G401.6 (cell line): ENCODE measurements at regions not wholly inside any gene's neighbourhood (a gene's known extent, or its start where the extent isn't known, plus 50 kb on each side); places are given as distances from the start of the nearest gene placed in this dataset.

Experiments used
- FAIRE-seq: peaks from 2 replicates; lab custom pipeline; 2012; peaks lifted over from hg19 to GRCh38; lab: Jason Lieb, UNC

DNA sequence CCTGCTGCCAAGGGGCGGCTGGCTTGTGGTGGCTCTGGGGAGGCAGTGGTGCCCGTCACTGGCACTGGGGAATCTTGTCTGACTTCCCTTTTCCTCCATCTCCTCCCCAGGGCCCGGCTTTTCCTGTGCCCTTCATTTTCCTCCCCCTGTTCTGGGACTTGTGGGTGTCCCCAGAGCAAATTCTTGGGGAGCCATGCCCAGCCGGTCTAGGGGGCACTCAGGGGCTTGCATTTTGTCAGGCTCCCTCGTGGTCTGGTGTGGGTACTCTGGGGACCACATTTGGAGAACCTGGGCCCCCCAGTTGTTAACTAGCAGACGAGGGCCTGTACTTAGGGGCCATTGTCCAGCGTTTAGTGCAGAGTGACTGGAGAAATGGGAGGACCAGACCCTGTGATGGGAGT, 105.2 kb upstream of the IER5L start:
- FAIRE-seq: no peak

- FAIRE-seq: no peak
These were observed 104.7 kb upstream of the IER5L start for GRCh38 chr9:129282731-129283211.

- no peak for FAIRE-seq
These were observed 104.2 kb upstream of the IER5L start for GRCh38 chr9:129282272-129282671.

DNA sequence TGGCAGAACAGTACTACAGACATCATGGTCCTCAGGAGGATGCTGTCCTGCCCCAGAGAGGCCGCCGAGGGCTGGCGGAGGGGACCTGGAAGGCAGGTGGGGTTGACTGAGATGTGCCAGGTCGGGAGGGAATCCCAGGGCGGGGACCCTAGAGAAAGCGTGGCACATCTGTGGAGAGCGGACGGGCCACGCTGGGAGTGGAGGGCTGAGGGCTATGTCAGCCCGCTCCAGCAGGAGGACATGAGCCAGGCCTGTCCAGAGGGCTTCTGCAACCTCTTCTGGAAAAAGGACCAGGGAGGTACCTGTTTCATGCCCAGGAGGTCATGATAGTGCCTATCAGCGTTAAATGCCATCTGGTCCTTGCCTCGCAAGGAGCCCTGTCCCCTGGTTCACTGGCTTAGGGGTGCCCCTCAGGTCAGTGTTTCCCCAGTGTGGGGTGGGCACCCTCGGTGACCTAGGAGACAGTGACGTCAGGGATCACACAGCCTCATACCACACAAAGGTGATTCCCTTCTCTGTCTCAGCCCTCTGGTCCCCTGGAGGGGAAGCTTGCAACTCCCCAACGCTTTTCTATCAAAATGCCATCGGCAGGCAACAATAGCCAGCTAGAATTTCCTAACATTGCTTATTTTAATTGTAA, 103.6 kb upstream of the IER5L start:
- no peak for FAIRE-seq

DNA sequence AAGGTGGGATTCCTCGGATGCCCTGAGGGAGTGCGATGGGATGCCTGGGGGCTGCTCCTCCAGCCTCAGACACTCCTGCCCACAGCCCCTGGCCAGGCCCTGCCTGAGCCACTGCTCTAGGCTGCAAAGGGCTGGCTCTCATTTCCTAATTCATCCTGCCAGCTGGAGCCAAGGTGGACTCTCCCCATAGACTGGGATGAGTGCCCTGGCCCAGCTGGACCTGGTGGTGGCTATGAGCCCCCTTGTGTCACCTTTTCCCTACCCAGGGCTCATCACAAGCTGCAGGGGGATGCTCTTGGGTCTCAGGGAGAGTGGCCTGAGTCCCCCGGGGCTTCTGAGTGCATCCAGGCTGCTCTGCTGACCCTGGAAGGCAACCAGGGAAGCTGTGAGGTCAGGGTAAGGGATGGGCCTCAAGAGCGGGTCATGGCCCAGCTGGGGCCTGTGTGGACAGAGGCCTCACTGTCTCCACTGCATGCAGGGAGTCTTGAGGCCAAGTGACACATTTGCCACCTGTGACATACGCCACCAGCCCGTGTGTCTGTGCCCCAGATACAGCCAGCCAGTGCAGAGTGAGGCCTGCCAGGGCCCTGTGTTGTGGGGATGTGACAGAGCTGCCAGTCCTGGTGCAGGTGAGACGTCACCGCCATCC, 102.7 kb upstream of the IER5L start:
- FAIRE-seq: no peak

DNA sequence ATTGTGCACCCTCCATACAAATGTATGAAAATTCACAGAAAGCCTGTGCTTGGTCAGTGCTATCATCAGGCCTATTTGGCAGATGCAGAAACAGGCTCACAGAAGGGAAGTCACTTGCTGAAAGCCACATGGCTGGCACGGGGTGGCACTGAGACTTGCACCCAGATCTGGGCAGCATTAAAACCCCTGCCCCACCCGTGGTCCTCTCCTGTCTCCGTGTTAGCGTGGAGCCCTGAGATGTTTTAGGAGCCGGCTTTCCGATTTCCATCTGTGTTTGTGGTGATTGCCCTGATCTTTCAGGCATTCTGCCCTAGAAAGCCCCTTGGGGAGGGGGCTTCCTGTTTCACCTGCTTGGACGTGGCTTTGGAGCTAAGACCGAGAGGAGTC, 102.2 kb upstream of the IER5L start:
- no peak for FAIRE-seq

DNA sequence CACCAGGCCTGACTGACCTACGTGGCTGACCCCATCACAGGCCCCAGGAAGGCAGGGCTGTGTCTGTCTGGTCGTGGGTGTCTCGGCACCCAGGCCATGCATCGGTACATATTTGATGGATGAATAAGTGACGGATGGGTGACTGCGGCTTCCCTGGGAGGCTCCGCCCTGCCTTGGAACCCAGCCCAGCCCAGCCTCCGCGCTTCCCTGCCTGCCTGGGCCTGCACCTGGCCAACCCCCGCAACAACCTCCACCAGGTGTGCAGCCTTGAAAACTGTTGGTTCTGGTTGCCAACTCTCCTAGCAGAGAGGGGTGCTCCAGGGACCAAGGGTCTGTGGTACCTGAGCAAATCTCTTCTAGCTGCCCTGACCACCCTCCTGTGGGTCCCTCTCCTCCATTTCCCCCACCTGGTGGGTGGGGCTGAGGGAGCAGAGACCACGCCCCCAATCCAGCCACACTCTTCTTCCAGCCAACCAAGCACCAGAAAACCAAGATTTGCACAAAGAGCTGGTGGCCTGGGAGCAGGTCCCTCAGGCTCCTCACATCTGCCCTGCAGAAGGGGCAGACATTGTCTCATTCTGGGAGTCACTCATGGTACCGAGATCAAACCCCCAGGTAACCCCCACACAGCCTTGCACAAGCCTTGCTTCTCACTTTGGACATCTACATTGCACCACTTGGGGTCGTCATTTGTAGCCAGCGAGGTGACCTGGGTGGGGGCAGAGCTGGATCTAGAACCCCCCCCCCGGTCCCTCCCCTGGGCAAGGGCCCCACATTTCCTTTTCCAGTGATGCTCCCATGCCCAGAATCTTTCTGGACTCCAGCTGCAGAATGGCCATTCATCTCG, 100.6 kb upstream of the IER5L start:
- no peak for FAIRE-seq

DNA sequence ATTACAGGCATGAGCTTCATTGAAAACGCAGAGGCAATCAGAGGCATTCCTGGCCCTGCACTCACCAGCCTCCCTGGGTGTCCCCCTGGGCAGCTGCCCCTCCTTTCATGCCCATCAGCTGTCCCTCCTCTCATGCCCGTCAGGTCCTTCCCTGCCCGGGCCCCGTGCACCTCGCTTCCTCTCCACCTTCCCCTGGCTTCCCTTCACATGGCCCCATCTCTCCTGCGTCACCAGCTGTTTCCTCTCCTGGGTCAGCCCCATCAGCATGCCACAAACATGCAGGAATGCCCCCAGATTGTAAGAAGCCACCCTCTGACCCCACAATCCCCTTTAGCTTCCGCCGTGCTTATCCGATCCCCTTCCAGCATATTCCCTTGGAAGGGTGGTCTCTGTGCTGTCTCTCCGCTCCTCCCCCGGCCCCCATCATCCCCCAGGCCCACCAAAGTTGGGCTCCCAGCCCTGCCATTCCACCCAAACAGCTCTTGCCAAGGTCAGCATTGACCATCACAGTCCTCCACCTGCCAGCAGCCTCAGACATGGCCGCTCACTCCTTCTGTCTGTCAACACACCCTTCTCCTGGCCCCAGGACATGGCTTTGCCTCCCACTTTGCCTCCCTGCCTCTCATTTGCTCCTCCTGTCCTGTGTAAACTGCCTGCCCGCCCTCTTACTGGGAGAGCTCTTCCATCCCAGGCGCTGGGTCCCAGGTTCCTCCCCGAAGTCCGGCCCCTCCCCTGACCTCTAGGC, 98.6 kb upstream of the IER5L start:
- FAIRE-seq: no peak

DNA sequence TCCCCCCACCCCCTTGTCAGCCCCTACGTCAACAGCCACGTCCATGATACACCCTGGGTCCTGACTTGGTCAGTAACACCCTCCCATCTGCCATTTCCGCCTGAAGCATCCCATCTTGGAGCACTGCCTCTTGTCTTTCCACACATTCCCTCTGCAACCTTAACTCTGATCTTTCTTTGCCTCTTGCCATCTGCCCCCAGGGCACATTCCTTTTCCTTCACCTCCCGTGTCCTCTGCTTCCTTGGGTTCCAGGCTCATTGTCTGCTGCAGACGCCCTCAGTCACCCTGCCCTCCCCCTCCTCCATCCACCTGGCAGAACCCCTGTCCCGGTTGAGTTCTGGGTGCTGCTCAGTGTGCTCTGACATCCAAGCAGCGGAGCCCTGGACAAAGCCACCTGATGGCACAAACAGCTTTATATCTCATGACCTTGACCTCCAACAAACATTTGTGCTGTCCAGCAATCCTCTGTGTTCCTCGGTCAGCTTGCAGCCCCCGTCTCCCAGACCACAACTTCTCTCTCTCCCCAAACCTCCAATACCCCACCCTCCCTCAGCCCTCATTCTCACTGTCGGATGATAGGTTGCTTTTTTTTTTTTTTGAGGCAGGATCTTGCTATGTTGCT, 97.7 kb upstream of the IER5L start:
- FAIRE-seq: no peak

- no peak for FAIRE-seq
These were observed 96.1 kb upstream of the IER5L start for GRCh38 chr9:129273941-129274684.

DNA sequence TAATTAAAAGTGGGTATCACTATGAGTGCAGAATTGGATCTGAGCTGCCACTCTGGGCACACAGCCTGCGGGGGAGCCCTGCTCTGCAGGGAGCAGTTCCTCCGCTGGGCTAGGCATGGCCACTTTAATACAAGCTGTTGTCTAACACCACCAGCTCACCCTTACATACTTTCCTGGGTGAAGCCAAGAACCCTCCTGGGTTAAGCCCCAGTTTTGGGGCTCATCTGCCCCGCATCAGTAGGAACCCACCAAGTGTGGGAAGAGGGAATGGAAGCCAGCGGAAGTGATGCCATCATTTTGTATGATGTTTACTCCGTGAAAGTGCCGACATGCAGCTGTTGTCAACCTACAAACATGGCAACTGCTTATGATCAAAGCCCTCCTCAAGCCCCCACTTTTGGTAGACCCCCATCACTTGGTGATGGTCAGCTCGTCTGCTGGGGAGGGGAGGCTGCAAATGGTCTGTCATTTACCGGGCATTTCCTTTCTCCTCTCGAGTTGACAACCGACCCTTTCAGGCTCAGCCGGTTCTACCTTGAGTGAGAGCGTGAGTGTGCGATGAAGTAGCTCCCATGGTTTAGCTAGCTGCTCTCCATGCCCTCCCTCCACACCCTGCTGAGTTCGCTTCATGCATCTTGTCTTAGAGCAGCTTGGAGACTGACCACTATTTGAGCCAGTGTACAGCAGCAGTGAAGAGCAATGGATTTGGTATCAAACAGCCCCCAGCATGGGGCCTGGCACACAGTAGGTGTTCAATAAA, 95.3 kb upstream of the IER5L start:
- FAIRE-seq: no peak

DNA sequence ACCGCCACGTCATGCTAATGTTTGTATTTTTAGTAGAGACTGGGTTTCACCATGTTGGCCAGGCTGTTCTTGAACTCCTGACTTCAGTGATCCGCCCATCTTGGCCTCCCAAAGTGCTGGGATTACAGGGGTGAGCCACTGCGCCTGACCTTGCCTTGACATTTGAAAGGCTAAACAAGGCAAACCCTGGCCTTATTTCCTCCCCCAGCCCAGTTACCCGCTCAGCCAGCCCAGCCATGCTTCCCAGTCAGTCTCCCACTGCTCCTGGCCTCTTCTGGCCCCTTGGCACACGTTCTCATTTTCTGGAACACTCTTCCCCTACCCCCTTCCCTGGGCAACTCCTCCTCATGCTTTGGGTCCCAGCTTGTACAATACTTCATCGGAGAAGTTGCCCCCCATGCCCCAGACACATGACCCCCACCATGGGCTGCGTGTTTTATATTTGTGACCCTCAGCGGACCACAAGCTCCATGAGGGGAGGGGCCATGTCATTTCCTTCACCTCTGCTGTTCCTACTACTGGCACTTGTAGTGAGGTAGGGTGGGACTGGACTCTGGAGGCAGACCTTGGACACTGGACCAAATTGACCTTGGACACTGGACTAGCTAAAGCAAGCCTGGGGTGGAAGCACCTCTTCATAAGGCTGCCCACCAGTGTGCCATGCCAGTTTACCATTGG, 94.4 kb upstream of the IER5L start:
- no peak for FAIRE-seq

- FAIRE-seq: no peak
These were observed 92.9 kb upstream of the IER5L start for GRCh38 chr9:129270903-129271431.

DNA sequence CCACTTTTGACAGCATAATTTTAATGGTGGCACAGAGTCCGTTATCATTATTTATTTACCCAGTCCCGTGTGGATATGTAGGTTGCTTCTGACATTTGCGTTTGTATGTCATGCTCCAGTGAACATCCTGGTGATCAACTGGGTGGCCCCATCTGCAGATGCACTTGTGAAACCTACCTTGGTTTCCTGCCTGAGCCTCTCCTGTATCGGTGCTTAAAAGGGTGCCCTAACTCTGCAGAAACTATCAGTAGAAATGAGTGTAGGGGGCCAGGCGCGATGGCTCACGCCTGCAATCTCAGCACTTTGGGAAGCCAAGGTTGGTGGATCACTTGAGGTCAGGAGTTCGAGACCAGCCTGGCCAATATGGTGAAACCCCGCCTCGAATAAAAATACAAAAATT, 92.1 kb upstream of the IER5L start:
- FAIRE-seq: no peak

DNA sequence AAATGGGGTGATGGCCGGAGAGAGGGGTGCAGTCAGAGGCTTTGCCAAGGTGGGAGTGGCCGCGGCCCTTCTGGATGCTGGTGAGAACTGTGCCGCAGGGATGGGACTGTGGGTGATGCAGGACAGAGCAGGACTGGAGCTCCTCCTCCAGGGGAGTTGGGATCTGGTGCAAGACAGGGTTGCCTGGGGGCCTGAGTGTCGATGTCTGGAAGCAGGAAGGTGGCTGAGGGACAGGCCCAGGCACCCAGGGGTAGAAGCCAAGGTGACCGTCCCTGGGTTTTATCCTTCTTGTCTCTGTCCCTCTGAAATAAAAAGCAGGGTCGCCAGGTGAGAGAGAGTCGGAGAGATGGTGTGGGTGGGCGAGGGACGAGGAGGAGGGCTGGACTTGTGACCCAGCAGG, 89.1 kb upstream of the IER5L start:
- no peak for FAIRE-seq

DNA sequence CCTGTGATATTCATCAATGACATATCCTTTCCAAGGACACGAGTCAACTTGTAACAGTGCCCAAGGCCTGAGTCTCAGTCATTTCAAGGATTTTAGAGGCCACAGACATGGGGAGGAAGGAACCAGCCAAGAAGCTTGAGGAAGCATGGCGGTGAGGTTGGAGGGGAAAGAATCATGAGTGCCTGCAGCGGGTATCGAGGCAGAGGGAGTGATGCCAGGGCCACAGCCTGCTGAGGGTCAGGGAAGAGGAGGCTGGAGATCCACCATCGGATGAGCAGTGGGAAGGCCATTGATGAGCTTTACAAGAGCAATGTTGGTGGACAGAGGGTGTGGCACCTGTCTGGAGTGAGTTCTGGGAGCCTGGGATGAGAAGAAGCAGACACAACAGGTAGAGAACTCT, 88.5 kb upstream of the IER5L start:
- no peak for FAIRE-seq

GRCh38 chr9:129264388-129264787, 86.3 kb upstream of the IER5L start:
- no peak for FAIRE-seq

GRCh38 chr9:129263836-129264235, 85.8 kb upstream of the IER5L start:
- FAIRE-seq: no peak

- FAIRE-seq: no peak
These were observed 84.2 kb upstream of the IER5L start for GRCh38 chr9:129262261-129262660.

DNA sequence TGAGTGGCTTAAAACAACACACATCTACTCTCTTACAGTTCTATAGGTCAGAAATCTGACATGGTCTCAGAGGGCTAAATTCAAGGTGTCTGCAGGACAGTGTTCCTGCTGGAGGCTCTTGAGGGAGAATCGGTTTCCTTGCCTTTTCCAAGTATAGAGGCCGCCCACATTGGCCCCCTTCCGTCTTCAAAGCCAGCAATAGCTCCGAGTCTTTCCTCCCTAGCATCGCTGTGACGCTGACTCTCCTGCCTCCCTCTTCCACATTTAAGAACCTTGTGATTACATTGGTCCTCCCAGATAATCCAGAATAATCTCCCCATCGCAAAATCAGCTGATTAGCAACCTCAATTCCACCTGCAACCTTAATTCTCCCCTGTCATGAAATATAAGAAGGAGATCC, 81.3 kb upstream of the IER5L start:
- no peak for FAIRE-seq
